ENCODE measurements at regions not wholly inside any gene's neighbourhood (a gene's known extent, or its start where the extent isn't known, plus 50 kb on each side); places are given as distances from the start of the nearest gene placed in this dataset.

- no peak for DNase-seq
Observed at GRCh38 chr1:11596295-11596694, 57.9 kb downstream of the FBXO2 start.

GRCh38 chr1:11595285-11595684 is 58.9 kb downstream of the FBXO2 start:
- no peak for DNase-seq

GRCh38 chr1:11594625-11595024 is 59.6 kb downstream of the FBXO2 start:
- DNase-seq = no peak

- DNase-seq = peak; percentile 18
Observed at GRCh38 chr1:11594222-11594621, 60.0 kb downstream of the FBXO2 start.

GRCh38 chr1:11592752-11593151 is 61.5 kb downstream of the FBXO2 start:
- no peak for DNase-seq

GRCh38 chr1:11590395-11590794 is 63.8 kb downstream of the FBXO2 start:
- DNase-seq = no peak
